Adrenal gland (tissue), 5 donors: ENCODE measurements at regions not wholly inside any gene's neighbourhood (a gene's known extent, or its start where the extent isn't known, plus 50 kb on each side); places are given as distances from the start of the nearest gene placed in this dataset.

Experiments
- POLR2A ChIP-seq, 2 donors: fragments of 450-650 bp; IDR thresholded peaks; one replicate each; pipeline ENCODE4 v1.6.1; 2017; ENCODE audit warnings: antibody characterized with exemption in 2 of 2, mild to moderate bottlenecking in 2 of 2, moderate library complexity in 1 of 2
- TF ChIP-seq, protein P1 (sequence below), 6 experiments: fragments of 450-650 bp in 4 of 6; fragments of 200-600 bp in 2 of 6; sonication (generic) in 1 of 6; IDR thresholded peaks; 1 replicate in 5 of 6; 2 replicates in 1 of 6; pipeline versions ENCODE4 v1.5.1 to v1.8.0; 2016 to 2021; ENCODE audit warnings: antibody characterized with exemption in 6 of 6, mild to moderate bottlenecking in 2 of 6, moderate library complexity in 1 of 6
- donor health status: DM: no; HTN: no; CAD: no.

DNA sequence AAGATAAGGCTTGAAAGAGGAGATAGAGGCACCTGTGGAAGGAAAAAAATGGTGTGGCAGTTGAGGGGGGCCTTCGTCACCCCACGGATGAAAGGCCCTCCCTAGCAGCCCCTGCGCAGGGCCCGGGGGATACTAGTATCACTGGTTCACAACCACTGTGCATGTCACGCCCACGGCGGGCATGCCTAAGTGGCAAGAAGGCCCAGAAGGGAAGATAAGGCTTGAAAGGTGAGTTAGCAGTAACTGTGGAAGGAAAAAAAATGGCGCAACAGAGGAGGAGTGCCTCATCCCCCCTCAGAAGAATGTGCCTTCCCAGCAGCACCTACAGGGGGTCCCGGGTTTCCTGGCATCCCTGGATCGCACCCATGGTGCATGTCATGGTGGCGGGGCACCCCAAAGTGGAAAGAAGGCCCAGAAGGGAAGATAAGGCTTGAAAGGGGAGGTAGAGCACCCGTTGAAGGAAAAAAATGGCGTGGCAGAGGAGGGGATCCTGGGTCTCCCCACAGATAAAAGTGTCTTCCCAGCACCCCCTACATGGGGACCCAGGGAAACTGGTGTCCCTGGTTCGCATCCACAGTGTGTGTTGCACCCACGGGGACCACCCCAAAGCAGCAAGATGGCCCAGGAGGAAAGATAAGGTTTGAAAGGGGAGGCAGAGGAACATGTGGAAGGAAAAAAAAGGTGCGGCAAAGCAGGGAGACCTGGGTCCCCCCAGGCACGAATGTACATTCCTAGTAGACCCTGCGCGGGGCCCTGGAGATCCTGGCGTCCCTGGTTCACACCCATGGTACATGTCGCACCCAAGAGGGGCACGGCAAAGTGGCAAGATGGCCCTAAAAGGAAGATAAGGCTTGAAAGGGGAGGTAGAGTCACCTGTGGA is 279.2 kb downstream of the ALG10 start:
- TF ChIP-seq, protein P1, sequence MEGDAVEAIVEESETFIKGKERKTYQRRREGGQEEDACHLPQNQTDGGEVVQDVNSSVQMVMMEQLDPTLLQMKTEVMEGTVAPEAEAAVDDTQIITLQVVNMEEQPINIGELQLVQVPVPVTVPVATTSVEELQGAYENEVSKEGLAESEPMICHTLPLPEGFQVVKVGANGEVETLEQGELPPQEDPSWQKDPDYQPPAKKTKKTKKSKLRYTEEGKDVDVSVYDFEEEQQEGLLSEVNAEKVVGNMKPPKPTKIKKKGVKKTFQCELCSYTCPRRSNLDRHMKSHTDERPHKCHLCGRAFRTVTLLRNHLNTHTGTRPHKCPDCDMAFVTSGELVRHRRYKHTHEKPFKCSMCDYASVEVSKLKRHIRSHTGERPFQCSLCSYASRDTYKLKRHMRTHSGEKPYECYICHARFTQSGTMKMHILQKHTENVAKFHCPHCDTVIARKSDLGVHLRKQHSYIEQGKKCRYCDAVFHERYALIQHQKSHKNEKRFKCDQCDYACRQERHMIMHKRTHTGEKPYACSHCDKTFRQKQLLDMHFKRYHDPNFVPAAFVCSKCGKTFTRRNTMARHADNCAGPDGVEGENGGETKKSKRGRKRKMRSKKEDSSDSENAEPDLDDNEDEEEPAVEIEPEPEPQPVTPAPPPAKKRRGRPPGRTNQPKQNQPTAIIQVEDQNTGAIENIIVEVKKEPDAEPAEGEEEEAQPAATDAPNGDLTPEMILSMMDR (IDR thresholded peaks at IDR 0.05) = no peak
- no peak for TF ChIP-seq POLR2A (IDR thresholded peaks at IDR 0.05)
